GM12878 (cell line): ENCODE measurements at regions not wholly inside any gene's neighbourhood (a gene's known extent, or its start where the extent isn't known, plus 50 kb on each side); places are given as distances from the start of the nearest gene placed in this dataset.

ENCODE experiments used
- EZH2 ChIP-seq: IDR thresholded peaks from 2 replicates; pipeline ENCODE4 v1.6.1; 2012; ENCODE audit warnings: low read depth, mild to moderate bottlenecking, control low read depth, inconsistent platforms, low read length, borderline replicate concordance; ENCODE audit not compliant: control insufficient read depth
- HDAC6 ChIP-seq: fragments of 200-600 bp; sonication (generic); IDR thresholded peaks from one replicate; pipeline ENCODE4 v1.8.0; 2017; ENCODE audit warnings: antibody characterized with exemption; ENCODE audit not compliant: unreplicated experiment
- POLR2A ChIP-seq: IDR thresholded peaks from 2 replicates; pipeline ENCODE4 v1.6.1; 2011; ENCODE audit warnings: low read depth, mild to moderate bottlenecking, low read length
- POLR2AphosphoS5 ChIP-seq: IDR thresholded peaks from 2 replicates; pipeline ENCODE4 v1.6.1; 2011; ENCODE audit warnings: mild to moderate bottlenecking, low read length, inconsistent platforms
- TARDBP ChIP-seq: IDR thresholded peaks from 2 replicates; pipeline ENCODE4 v1.6.1; 2016; ENCODE audit warnings: borderline replicate concordance
- TCF7 ChIP-seq: IDR thresholded peaks from 2 replicates; pipeline ENCODE4 v1.6.1; 2014; ENCODE audit warnings: antibody characterized with exemption, borderline replicate concordance
- ZNF274 ChIP-seq: IDR thresholded peaks from one replicate; pipeline ENCODE4 v1.8.0; 2011; ENCODE audit not compliant: insufficient read length, insufficient read depth
- TF ChIP-seq, protein P1 (sequence below): IDR thresholded peaks from 2 replicates; pipeline ENCODE4 v1.6.1; 2012; ENCODE audit warnings: low read depth, low read length, improper control_type of control experiment
- TF ChIP-seq, protein P2 (sequence below): fragments of 450-650 bp; formaldehyde crosslinking; IDR thresholded peaks from 2 replicates; pipeline ENCODE4 v1.5.0; 2022; ENCODE audit warnings: mild to moderate bottlenecking, missing genetic modification characterization
- TF ChIP-seq, protein P3 (sequence below), 3 experiments: IDR thresholded peaks in 2 of 3; conservative IDR thresholded peaks in 1 of 3; 2 replicates each; pipeline ENCODE4 v1.5.1; 2011; ENCODE audit warnings: low read depth in 3 of 3, low read length in 3 of 3, mild to moderate bottlenecking in 3 of 3, control low read depth in 2 of 3, moderate library complexity in 2 of 3, inconsistent platforms in 1 of 3, mixed read lengths in 1 of 3; ENCODE audit not compliant: control insufficient read depth in 2 of 3, insufficient read depth in 1 of 3; ENCODE audit errors: extremely low read depth in 1 of 3
- TF ChIP-seq, protein P4 (sequence below): IDR thresholded peaks from 2 replicates; pipeline ENCODE4 v1.6.1; 2012; ENCODE audit warnings: mild to moderate bottlenecking, low read depth, low read length

DNA sequence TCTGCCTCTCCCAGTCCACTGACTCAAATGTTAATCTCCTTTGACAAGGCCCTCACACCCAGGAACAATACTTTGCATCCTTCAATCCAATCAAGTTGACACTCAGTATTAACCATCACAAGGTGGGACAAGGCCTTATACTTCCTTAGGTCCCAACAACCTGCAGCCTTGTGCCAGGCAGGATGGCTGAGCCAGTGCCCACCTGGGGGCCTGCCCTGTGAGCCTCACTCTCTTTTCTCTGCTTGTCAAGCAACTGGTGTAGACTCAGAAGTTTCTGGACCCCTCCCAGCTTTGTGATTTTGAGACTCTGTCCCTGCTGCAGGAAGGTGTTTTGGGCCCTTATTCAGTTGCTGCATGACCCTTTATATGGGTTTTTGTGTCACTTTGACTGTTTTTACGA lies 310.0 kb upstream of the C1orf174 start:
- TF ChIP-seq, protein P1, sequence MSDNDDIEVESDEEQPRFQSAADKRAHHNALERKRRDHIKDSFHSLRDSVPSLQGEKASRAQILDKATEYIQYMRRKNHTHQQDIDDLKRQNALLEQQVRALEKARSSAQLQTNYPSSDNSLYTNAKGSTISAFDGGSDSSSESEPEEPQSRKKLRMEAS = no peak
- TF ChIP-seq HDAC6 (no peak), ZNF274 (no peak), POLR2A (no peak), EZH2 (no peak), TARDBP (no peak), POLR2AphosphoS5 (no peak), TCF7 (no peak)
- TF ChIP-seq, protein P2, sequence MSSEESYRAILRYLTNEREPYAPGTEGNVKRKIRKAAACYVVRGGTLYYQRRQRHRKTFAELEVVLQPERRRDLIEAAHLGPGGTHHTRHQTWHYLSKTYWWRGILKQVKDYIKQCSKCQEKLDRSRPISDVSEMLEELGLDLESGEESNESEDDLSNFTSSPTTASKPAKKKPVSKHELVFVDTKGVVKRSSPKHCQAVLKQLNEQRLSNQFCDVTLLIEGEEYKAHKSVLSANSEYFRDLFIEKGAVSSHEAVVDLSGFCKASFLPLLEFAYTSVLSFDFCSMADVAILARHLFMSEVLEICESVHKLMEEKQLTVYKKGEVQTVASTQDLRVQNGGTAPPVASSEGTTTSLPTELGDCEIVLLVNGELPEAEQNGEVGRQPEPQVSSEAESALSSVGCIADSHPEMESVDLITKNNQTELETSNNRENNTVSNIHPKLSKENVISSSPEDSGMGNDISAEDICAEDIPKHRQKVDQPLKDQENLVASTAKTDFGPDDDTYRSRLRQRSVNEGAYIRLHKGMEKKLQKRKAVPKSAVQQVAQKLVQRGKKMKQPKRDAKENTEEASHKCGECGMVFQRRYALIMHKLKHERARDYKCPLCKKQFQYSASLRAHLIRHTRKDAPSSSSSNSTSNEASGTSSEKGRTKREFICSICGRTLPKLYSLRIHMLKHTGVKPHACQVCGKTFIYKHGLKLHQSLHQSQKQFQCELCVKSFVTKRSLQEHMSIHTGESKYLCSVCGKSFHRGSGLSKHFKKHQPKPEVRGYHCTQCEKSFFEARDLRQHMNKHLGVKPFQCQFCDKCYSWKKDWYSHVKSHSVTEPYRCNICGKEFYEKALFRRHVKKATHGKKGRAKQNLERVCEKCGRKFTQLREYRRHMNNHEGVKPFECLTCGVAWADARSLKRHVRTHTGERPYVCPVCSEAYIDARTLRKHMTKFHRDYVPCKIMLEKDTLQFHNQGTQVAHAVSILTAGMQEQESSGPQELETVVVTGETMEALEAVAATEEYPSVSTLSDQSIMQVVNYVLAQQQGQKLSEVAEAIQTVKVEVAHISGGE (CRISPR knock-in tag) = no peak
- TF ChIP-seq, protein P3, sequence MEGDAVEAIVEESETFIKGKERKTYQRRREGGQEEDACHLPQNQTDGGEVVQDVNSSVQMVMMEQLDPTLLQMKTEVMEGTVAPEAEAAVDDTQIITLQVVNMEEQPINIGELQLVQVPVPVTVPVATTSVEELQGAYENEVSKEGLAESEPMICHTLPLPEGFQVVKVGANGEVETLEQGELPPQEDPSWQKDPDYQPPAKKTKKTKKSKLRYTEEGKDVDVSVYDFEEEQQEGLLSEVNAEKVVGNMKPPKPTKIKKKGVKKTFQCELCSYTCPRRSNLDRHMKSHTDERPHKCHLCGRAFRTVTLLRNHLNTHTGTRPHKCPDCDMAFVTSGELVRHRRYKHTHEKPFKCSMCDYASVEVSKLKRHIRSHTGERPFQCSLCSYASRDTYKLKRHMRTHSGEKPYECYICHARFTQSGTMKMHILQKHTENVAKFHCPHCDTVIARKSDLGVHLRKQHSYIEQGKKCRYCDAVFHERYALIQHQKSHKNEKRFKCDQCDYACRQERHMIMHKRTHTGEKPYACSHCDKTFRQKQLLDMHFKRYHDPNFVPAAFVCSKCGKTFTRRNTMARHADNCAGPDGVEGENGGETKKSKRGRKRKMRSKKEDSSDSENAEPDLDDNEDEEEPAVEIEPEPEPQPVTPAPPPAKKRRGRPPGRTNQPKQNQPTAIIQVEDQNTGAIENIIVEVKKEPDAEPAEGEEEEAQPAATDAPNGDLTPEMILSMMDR (IDR thresholded peaks at IDR 0.05 in 2 of 3, conservative IDR thresholded peaks at IDR 0.05 in 1 of 3; ENCODE audit: control insufficient read depth in 2 of 3, extremely low read depth in 1 of 3, insufficient read depth in 1 of 3, low read depth in 3 of 3, low read length in 3 of 3) = no peak
- TF ChIP-seq, protein P4, sequence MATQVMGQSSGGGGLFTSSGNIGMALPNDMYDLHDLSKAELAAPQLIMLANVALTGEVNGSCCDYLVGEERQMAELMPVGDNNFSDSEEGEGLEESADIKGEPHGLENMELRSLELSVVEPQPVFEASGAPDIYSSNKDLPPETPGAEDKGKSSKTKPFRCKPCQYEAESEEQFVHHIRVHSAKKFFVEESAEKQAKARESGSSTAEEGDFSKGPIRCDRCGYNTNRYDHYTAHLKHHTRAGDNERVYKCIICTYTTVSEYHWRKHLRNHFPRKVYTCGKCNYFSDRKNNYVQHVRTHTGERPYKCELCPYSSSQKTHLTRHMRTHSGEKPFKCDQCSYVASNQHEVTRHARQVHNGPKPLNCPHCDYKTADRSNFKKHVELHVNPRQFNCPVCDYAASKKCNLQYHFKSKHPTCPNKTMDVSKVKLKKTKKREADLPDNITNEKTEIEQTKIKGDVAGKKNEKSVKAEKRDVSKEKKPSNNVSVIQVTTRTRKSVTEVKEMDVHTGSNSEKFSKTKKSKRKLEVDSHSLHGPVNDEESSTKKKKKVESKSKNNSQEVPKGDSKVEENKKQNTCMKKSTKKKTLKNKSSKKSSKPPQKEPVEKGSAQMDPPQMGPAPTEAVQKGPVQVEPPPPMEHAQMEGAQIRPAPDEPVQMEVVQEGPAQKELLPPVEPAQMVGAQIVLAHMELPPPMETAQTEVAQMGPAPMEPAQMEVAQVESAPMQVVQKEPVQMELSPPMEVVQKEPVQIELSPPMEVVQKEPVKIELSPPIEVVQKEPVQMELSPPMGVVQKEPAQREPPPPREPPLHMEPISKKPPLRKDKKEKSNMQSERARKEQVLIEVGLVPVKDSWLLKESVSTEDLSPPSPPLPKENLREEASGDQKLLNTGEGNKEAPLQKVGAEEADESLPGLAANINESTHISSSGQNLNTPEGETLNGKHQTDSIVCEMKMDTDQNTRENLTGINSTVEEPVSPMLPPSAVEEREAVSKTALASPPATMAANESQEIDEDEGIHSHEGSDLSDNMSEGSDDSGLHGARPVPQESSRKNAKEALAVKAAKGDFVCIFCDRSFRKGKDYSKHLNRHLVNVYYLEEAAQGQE = no peak
